Heart left ventricle (tissue), 13 donors: ENCODE measurements at regions not wholly inside any gene's neighbourhood (a gene's known extent, or its start where the extent isn't known, plus 50 kb on each side); places are given as distances from the start of the nearest gene placed in this dataset.

Experiments
- CTCF ChIP-seq, 12 donors: fragments of 200-600 bp; sonication (generic) in 4 of 12; IDR thresholded peaks; one replicate each; pipeline versions ENCODE4 v1.5.0 to v1.8.0; 2018 to 2022; ENCODE audit warnings: antibody characterized with exemption in 12 of 12, mild to moderate bottlenecking in 5 of 12
- POLR2A ChIP-seq, 2 donors: fragments of 450-650 bp; IDR thresholded peaks; one replicate each; pipeline ENCODE4 v1.6.1; 2017; ENCODE audit warnings: antibody characterized with exemption in 2 of 2, mild to moderate bottlenecking in 2 of 2, moderate library complexity in 2 of 2
- donor health status: ischemic (EF 13 %, LVEDD 7.1; RV severe dilation, severe dysfunction).
- donor health status: DM: no; HTN: yes; CAD: no.
- donor health status: DM: no; HTN: no; CAD: no.
- donor health status: ischemic (EF 25% LVEDD 6.9; RV normal size, moderate dysfunction).
- donor health status: ischemic (EF 25% LVEDD 5.7; RV mildly dilated, moderate dysfunction).
- donor health status: ischemic (EF 35%, LVEDD 5.7; RV mildly dilated, moderate dysfunction).
- donor health status: nonischemic (EF 11% LVEDD 7.7; RV severe dilation, severe dysfunction).
- donor health status: DM: yes; HTN: yes; CAD: no.
- donor health status: PGD.
- donor health status: ischemic (EF 29% LVEDD 5.4; RV normal size, mild dysfunction).
- donor health status: nonischemic (EF 23%, LVEDD 6.1; RV moderate dilation, normal function).

- TF ChIP-seq POLR2A (IDR thresholded peaks at IDR 0.05) (no peak), CTCF (IDR thresholded peaks at IDR 0.05) (no peak)
These were observed 276.3 kb downstream of the PTTG2 start for GRCh38 chr4:38236503-38236902.
